GM18873 (cell line): ENCODE measurements at regions not wholly inside any gene's neighbourhood (a gene's known extent, or its start where the extent isn't known, plus 50 kb on each side); places are given as distances from the start of the nearest gene placed in this dataset.

Source experiments
- ATAC-seq: cut with Tn5 transposase; IDR thresholded peaks from one replicate; pipeline ENCODE4 v1.9.1; 2021; ENCODE audit warnings: mild to moderate bottlenecking, moderate library complexity, moderate number of reproducible peaks; ENCODE audit not compliant: unreplicated experiment, low FRiP score

- ATAC-seq = no peak
Observed at GRCh38 chr4:104763554-104764222, 269.0 kb upstream of the CXXC4 start.

GRCh38 chr4:104766676-104767075 lies 272.0 kb upstream of the CXXC4 start:
- no peak for ATAC-seq

GRCh38 chr4:104772849-104773248 lies 278.2 kb upstream of the CXXC4 start:
- ATAC-seq = peak; percentile 78

GRCh38 chr4:104795264-104795939 lies 300.7 kb upstream of the CXXC4 start:
- ATAC-seq = no peak

GRCh38 chr4:104811727-104812126 lies 317.0 kb upstream of the CXXC4 start:
- no peak for ATAC-seq

GRCh38 chr4:104815665-104816064 lies 321.0 kb upstream of the CXXC4 start:
- ATAC-seq = peak; percentile 55

- no peak for ATAC-seq
Observed at GRCh38 chr4:104818579-104818978, 323.9 kb upstream of the CXXC4 start.

- ATAC-seq = no peak
Observed at GRCh38 chr4:104826171-104826570, 320.5 kb upstream of the TET2 start.

GRCh38 chr4:104829761-104830160 lies 316.9 kb upstream of the TET2 start:
- ATAC-seq = no peak

GRCh38 chr4:104848597-104849225 lies 298.0 kb upstream of the TET2 start:
- ATAC-seq = no peak

GRCh38 chr4:104859601-104860237 lies 287.0 kb upstream of the TET2 start:
- no peak for ATAC-seq

- ATAC-seq = peak; percentile 87
Observed at GRCh38 chr4:104860238-104861123, 286.2 kb upstream of the TET2 start.

- ATAC-seq = no peak
Observed at GRCh38 chr4:104866809-104867208, 279.9 kb upstream of the TET2 start.

GRCh38 chr4:104868533-104868932 lies 278.1 kb upstream of the TET2 start:
- peak; percentile 11 for ATAC-seq

GRCh38 chr4:104868958-104869357 lies 277.7 kb upstream of the TET2 start:
- peak; percentile 97 for ATAC-seq

GRCh38 chr4:104869831-104870230 lies 276.8 kb upstream of the TET2 start:
- no peak for ATAC-seq

GRCh38 chr4:104870495-104871233 lies 276.0 kb upstream of the TET2 start:
- ATAC-seq = no peak

- ATAC-seq = no peak
Observed at GRCh38 chr4:104878936-104879335, 267.7 kb upstream of the TET2 start.

GRCh38 chr4:104879367-104879766 lies 267.3 kb upstream of the TET2 start:
- ATAC-seq = no peak

- ATAC-seq = no peak
Observed at GRCh38 chr4:104879854-104880253, 266.8 kb upstream of the TET2 start.
